ENCODE measurements at regions not wholly inside any gene's neighbourhood (a gene's known extent, or its start where the extent isn't known, plus 50 kb on each side); places are given as distances from the start of the nearest gene placed in this dataset.
"Not testable (repeated sequence)": the region's sequence is repeated elsewhere in the genome, so short reads cannot be mapped to it uniquely, and the experiment has no call there.

DNA sequence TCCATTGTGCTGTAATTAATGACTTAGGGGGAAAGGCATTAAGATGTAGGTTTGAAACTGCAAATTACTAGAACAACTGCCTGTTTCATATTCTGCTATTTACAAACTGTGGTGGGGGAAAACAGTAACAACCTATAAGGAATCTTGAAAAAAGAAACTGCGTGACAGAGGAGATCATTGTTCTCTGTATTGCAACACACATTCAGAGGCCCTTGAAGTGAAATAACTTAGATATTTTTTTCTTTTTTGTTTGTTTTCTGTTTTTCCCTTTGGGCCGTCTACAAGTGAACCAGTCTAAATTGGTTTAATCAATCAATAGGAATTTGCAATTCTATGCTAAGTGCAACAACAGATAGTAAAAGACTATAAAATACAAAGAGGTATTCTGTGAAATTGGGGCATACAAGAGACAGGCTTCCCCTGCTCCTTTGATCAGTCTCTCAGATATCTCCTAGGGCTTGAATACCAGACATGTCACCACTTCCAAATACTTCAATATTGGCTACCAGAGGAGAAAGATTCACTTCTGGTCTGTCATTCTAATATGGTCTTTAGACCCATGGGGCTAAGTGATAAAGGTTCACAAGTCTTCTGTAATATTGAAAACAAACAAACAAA, 2055.1 kb upstream of the CELF4 start:
- no peak for DNase-seq

DNA sequence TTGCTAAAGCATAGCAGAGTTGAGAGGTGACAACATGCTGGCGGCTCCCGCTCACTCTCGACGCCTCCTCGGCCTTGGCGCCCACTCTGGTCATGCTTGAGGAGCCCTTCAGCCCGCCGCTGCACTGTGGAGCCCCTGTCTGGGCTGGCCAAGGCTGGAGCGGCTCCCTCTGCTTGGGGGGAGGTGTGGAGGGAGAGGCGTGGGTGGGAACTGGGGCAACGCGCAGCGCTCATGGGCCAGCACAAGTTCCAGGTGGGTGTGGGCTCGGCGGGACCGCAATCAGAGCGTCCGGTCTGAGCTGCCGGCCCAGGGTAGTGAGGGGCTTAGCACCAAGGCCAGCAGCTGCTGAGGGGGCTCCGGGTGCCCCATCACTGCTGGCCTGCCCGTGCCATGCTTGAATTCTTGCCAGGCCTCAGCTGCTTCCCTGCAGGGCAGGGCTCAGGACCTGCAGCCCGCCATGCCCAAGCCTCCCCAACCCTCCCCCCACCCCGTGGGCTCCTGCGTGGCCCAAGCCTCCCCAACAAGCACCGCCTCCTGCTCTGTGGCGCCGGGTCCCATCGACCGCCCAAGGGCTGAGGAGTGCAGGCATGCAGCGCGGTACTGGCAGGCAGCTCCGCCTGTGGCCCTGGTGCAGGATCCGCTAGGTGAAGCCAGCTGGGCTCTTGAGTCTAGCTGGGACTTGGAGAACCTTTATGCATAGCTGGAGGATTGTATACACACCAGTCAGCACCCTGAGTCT, 2052.8 kb upstream of the CELF4 start:
- no peak for DNase-seq

DNA sequence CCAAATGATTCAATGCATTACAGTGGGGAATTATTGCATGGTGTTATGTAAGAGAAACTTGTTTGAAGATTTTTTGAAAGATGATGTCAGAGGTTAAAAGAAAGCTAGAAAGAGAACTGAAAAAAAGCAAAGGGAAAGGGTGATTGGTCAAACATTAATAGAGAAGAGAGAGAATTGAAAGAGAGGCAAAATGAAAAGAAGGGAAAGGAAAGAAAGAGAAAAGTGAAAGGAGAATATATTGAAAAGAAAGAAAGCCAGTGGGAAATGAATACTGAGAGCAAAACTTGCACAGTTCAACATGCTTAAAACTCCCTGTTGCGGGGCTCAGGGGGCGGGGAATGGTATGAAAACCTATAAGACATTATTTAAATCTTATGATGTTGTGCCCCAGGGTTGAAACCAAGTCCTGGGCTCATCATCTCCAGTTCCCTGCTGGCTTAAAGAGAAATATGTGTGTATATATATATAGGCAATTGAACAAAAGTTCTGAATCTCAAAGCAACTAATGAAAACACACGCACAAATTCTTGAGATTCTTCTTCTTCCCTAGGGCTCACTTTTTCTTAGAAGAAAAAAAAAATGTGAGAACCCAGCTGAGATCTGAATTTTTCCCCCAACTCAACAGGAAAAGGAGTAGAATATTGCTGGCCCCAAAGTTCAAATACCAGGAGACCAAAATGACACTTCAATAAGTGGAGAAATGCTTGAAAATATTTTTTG, 2045.9 kb upstream of the CELF4 start:
- DNase-seq: no peak

DNA sequence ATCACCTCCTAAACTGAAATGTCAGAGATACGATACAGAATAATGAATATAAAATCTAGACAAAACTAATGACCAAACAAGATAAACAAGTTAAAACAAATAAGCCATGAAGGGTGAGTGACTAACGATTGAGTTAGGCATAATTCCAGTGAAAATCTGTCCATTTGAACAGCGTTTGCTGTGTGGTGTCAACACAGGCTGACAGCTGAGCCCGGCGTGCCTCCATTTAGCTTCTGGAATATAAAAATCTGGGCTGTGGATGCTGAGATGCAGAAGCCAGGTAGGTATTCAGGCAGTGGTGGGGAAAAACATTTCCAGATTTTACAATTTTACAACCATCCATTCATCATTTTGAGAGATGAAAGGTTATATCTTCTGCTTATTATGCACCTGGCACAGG, 2041.4 kb upstream of the CELF4 start:
- no peak for DNase-seq

DNA sequence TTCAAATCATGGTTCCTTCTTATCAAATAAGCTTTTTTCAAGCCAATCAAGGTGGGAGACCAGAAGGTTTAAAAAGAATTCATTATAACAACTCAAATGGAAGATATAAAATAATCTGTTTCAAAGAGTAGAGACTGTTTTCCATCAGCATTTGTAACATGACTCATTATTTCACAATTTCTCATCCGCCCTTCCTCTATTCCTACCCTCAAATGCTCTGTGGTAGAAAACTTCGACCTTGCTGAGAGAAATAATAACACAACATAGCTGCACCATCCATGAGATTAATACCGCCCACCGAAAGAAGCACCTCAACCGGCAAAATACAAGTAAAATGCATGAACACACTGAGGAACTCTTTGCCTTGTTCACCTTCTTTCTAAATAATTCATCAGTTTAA, 2039.2 kb upstream of the CELF4 start:
- DNase-seq: no peak

DNA sequence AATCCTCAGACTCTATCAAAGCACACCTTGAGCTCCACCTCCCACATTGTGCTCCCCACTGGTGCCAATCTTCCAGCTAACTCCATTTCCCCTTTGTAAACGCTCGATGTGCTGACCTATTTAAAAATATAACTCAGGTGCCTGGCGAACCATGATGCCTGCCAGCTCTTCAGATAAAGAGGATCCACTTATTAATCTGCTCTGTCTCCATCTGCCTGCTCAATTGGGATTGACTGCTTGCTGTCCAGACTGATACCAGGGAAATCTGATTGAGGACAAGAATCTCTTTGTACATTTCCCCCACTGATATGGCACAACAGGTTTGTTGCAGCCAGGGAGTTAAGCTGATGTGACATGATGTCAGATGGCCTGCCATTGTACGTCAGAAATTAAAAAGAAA, 2036.5 kb upstream of the CELF4 start:
- peak; percentile 31 to 79 for DNase-seq

DNA sequence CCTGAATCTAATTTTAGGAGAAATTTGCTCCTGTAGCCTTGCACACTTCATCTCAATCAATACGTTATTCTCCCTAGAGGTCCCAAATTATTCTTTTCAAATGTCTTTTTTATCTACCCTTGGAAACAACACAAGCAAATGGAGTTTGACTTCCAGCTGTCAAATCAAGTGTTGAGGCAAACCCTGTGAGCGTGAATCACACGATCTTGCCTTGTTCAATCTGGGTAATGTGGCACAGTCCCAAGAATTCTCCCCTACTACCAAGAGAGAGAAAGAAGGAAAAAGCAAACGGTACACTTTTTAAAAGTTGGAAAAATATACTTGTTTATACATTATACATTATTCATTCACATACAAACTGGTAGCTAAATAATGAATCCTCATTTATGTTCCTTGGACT, 2035.3 kb upstream of the CELF4 start:
- DNase-seq: no peak

DNA sequence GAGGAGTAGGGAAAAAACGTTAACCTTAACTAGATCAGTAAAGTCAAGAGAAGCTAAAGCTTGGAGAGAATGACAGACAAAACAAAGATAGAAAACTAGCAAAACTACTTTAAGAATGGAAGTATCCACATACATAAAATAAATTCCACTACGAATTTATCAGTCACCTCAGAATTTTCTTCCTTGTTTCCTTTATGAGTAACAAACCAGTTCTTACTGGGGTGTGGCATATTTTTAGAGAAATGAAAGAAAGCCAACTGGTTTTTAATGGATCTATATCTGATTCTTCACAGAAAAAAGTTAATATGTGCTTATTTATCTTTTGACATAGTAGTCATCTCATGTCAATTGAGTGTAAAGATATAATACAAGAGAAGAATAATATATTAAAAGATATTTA, 2033.7 kb upstream of the CELF4 start:
- no peak for DNase-seq

DNA sequence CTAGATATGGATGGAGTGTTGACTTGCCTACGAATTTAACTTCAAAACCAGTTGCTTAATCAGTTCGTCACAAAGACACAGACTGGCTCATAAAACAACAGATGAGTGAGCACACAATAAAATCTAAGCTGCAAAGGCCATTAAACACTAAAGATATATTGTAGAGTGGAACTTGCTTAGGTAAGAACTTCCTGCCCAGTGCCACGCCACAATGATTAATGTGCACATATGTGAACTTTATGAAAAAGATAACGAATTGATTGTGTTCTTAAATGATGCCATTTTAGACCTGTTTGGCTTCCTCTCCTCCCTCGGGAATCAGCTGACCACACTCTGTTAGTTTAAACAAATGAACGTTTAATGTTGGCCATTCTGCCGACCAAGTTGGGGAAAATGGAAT, 2031.3 kb upstream of the CELF4 start:
- no peak for DNase-seq

DNA sequence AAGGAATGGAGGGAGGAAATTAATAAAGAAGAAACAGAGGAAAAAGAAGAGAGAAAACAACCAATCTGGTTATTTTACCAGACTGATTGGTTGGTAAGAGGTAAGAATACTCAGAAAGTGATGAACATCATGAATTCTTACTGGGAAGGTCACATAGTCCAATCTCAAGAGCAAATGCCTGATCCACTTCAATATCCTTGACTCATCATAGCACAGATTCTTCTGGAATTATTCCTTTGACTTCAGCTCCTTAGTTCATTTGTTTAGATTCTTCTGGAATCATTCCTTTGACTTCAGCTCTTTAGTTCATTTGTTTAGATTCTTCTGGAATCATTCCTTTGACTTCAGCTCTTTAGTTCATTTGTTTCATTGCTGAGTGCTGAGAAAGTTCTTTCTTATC, 2030.6 kb upstream of the CELF4 start:
- DNase-seq: no peak

DNA sequence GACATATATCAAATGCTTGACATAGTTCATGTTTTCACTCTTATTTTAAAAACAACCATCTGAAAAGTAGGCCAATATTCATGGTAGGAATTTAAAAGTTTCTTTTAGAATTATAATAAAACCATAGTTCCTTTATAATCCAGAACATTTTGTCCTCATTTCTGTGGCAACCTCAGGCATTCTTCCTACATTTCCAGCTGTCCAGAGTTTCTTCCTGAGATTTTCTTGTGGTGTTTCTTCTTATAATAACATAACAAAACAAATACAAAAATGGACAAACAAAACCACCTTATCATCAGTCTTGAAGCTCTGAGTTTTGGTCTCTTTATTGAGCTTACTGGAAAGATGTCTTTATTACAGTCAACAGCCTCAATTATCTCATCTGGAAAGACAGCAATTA, 2028.6 kb upstream of the CELF4 start:
- DNase-seq: no peak

DNA sequence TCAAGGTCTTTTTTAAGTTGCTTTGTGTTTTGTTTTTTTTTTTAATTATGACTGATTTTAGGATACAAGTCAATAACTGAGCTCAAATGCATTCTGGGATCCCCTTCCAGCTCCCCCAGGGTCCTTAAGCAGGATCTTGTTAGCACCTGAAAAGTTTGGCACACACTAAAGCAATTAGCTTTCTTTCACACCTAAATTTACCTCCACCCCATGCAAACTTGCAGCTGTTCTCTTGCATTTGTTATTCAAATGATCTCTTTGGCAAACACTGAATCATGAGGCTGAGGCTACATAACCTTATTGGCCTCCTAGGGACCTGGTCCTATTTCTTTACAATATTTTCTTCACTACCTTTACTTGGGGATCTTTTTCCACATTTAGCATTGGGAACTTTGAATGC, 2026.1 kb upstream of the CELF4 start:
- DNase-seq: no peak

DNA sequence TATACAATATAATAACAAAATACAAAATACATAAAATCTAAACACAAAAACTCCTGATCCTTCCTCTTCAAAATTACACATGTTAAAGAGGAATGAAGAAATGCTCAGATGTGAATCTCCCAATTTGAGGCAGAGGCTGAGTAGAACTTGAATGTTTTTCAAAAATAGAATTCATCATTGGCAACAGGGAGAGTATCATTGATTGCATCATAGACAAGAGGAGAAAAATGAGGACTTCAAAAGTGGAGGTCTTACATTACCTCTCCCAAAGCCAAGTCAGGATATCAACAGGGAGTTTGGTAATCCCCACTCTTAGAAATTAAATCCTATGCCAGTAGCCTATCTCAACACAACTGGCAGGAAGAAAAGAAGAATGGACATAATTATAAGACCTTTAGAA, 2023.9 kb upstream of the CELF4 start:
- no peak for DNase-seq

DNA sequence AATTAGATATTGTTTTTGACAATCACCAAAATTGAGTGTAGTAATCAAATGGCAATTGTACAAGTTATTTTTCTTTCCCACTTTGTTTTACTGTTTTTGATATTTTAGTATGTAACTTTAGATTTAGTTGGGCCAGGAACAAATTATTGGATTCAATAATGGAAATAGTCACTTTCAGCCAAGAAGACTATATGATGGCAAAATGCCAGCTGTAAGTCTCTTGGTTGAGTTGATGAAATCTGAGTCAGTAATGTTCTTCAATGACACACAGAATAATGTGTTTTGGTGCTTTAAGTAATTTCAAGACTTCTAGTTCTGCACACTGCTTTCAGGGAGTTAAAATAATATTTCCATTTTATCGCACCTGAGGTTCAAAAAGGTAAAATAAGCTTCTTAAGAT, 2022.0 kb upstream of the CELF4 start:
- DNase-seq: no peak

DNA sequence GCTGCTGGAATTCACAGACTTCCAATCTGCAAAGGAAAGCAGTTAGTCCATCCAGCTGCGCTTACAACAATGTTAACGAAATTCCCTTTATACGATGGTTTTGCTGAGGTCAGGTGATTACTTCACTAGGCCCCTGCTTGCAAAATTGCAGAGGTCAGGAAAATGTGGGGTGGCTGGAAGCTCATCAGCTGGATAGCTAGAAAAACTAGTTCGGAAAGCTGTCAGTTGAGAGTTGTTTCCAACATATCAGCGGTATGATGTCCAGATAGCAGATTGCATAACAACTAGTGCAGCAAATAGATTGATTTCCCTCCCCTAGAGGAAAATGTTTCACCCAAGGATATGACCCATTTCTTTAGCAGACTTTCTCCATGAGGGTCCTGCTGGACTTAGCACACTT, 2021.1 kb upstream of the CELF4 start:
- no peak for DNase-seq

DNA sequence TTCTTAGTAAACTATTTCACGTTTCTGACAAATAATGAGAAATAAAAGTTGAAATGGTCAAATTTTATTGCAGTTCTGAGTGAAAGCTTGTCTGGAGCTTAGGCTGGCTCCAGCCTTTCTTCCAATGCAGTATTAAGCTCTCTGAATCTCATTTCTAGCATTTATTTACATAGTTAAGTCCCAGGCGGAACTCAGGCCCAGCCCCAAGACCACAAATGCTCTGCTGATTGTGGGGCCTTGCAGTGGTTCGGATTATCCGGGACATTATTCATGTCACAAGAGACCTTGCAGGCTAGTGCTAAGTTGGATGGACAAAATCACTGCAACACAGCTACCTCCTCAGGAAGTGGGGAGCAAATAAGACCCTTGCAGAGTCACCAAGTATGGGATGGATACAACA, 2009.3 kb upstream of the CELF4 start:
- DNase-seq: no peak

DNA sequence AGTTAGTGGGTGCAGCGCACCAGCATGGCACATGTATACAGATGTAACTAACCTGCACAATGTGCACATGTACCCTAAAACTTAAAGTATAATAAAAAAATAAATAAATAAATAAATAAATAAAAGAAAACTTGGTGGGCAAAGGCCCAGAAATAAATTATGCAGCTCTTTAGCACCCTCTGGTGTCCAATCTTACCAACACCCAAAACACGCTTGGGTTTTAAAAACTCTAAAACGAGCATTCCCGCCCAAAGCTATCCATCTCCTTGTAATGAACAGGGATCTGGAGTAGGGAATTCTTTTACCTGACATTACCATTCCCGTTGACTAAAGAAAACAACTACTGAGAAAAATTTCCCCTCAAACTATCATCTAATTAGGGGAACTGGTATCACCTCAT, 2005.9 kb upstream of the CELF4 start:
- DNase-seq: peak in 1 of 2 experiments; percentile 25

DNA sequence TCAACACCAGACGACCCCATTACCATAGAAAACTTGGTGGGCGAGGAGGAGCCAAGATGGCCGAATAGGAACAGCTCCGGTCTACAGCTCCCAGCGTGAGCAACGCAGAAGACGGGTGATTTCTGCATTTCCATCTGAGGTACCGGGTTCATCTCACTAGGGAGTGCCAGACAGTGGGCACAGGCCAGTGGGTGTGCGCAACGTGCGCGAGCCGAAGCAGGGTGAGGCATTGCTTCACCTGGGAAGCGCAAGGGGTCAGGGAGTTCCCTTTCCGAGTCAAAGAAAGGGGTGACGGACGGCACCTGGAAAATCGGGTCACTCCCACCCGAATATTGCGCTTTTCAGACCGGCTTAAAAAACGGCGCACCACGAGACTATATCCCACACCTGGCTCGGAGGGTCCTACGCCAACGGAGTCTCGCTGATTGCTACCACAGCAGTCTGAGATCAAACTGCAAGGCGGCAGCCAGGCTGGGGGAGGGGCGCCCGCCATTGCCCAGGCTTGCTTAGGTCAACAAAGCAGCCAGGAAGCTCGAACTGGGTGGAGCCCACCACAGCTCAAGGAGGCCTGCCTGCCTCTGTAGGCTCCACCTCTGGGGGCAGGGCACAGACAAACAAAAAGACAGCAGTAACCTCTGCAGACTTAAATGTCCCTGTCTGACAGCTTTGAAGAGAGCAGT, 2000.1 kb upstream of the CELF4 start:
- DNase-seq: not testable (repeated sequence)

DNA sequence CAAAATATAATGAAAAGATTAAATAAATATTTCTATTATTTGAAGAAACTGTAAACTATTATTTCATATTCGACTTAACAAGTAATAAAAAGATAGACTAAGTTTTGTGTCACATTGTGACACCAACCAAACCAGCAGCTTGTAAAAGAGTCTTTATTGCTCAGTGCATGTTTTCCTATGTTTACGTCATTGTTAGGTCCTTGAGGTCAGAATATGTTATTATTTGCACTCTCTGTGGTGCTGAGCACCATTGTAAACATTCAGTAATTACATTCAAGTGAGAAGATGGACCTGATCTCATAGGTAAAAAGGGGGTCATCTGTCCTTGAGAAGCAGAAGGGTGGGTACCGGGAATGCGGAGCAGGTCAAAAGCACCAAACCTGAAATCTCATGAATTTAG, 1999.1 kb upstream of the CELF4 start:
- no peak for DNase-seq

DNA sequence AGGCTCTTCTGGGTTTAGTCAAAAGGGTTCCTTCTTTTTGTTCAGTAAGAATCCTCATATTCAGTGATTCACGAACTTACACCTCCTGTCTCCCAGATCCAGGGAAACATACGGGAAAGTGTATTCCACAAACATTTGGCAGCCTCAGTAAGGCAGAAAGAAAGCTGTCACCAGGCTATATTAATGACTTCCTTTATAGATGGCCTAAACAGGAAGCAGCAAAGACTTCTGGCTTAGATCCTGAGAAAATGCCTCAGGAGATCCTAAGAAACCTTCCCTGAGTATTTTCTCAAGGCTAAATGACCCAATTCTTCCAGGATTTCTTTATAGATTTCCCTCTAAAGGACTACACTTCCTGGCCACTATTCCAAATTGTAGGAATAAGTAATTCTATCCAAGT, 1995.5 kb upstream of the CELF4 start:
- no peak for DNase-seq

DNA sequence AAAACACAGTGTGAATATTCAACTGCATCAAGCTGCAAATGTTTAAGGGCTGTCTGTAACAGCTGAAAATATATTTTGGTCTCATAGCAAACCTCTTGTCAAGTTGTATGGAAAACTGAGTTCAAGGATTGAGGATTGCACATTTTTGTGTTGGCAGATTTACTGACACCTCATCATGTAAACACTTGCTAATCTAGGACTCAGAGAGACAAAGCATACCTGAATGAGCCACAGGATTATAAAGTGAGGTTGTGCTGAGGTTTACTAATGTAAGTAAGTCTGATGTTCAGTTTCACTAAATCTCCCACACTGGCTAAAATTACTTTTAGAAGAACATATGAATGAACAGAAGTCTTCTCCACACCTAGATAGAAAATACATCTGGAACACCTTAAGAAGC, 1993.1 kb upstream of the CELF4 start:
- DNase-seq: no peak

DNA sequence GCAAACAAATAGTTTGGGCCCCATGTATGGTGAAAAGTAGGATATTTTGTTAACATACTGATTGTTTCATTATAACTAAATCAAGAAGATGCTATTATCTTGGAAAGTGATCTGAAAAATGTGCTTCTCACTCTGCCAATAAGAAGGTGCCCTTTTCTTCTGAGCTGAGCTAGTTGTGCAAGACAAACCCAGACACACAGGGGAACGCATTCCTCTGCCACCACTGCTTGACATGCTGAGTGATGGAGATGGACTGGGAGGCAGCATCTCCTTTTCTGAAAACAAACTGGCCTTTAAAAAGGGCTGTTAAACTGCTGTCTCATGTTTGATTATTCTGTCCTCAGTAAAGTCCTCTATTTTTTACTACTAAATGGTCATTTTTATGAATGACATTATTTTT, 1989.9 kb upstream of the CELF4 start:
- no peak for DNase-seq

DNA sequence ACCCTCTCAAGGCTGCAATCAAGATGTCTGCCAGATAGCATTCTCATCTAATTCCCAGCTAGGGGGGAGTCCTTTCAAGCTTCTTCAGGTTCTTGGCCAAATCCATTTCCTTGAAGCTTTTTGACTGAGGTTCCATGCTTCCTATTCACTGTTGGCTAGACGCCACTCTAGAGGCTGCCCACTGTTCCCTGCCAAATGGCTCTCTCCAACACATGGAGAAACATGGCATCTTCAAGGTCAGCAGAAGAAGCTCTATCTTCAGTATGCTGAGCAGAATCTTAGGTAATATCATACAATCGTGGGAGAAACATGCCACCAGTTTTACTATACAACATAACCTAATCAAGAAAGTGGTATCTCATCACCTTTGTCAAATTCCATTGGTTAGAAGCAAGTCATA, 1985.1 kb upstream of the CELF4 start:
- no peak for DNase-seq

DNA sequence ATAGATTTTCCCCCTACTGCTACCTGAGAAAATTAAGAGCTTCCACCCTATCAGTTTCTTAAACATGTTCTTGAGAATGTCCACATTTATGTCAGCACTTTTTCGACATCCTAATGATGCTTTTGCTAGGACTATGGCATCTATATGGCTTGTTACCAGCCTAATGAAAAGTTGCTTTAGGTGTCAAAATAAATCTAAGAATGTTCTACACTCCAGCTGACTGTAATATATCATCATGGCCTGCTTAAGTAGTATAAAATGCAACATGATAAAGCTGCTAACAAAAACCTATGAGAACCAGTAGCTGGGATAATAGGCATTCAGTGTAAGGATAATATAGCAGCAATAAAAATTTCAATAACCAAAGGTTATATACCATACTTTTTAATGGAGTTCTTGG, 1983.5 kb upstream of the CELF4 start:
- no peak for DNase-seq
